DND-41 (cell line): ENCODE measurements at regions not wholly inside any gene's neighbourhood (a gene's known extent, or its start where the extent isn't known, plus 50 kb on each side); places are given as distances from the start of the nearest gene placed in this dataset.

Source experiments
- CTCF ChIP-seq: IDR thresholded peaks from 2 replicates; pipeline ENCODE4 v1.5.1; 2012; ENCODE audit warnings: borderline replicate concordance, low read length, moderate library complexity, mild to moderate bottlenecking; ENCODE audit not compliant: poor library complexity, severe bottlenecking; ENCODE audit errors: extremely low read depth
- EZH2 ChIP-seq: IDR thresholded peaks from 3 replicates; pipeline ENCODE4 v1.6.1; 2012; ENCODE audit warnings: borderline replicate concordance, low read depth, mild to moderate bottlenecking, moderate library complexity, low read length, inconsistent platforms; ENCODE audit not compliant: severe bottlenecking

DNA sequence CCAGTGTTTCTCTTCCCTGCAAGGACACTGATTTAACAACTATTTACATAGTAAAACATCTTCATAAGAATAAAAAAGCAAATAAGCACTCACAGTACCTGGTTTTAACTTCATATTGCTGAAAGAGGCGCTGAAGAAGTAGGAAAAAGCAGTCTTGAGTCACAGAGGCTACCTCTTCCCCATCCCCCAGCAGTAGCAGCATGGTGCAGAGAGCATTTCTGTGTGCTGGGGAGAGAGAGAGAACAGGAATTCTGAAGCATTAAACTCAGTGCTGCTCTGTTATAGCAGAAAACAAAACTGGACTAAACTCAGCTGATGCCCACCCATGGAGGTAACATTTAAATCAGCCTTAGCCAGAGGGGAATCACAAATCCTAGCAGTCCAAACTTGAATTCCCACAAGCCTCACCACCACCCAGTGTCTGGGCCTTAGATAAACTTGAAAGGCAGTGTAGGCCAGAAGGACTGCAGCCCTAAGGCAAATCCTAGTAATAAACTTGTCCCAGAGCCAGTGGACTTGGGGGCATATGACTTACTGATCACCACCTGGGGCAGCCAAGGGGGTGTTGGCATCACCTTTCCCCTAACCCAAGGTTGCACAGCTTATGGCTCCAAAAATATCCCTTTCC, 321.8 kb upstream of the CWC22 start:
- TF ChIP-seq CTCF (no peak), EZH2 (no peak)
